A673 (cell line): ENCODE measurements at regions not wholly inside any gene's neighbourhood (a gene's known extent, or its start where the extent isn't known, plus 50 kb on each side); places are given as distances from the start of the nearest gene placed in this dataset.

Experiments used
- BruUV-seq: library from RNA; stranded (reverse); fragments of 400-500 nt; replicated peaks from 2 replicates; lab custom pipeline; 2021; lab: Mats Ljungman, UMichigan
- CTCF ChIA-PET: fragments of 300-600 bp; sonication (Branson Sonifier 250); formaldehyde crosslinking; loops from one replicate; lab custom pipeline; 2022; ENCODE audit warnings: antibody characterized with exemption; lab: Charles Lee
- POLR2A ChIA-PET: fragments of 300-600 bp; sonication (Branson Sonifier 250); formaldehyde crosslinking; loops from one replicate; lab custom pipeline; 2022; ENCODE audit warnings: antibody characterized with exemption; ENCODE audit not compliant: low non-redundant PET; lab: Charles Lee
- DNase-seq: peaks from one replicate; pipeline ENCODE4 v3.0.0-alpha.2; 2015; ENCODE audit warnings: low spot score
- H3K27ac ChIP-seq: fragments of 200-600 bp; sonication (generic); 2 replicates; pipeline ENCODE4 v1.5.1; 2016; ENCODE audit warnings: mixed run types, low read depth, mild to moderate bottlenecking, mixed read lengths, antibody characterized with exemption, low read length; ENCODE audit not compliant: poor library complexity, severe bottlenecking
- H3K27me3 ChIP-seq: fragments of 200-600 bp; sonication (generic); replicated peaks from 2 replicates; pipeline ENCODE4 v1.6.1; 2017; ENCODE audit warnings: mixed run types, low read depth, mild to moderate bottlenecking, mixed read lengths, antibody characterized with exemption, low read length; ENCODE audit not compliant: insufficient read depth, poor library complexity
- H3K36me3 ChIP-seq: fragments of 200-600 bp; sonication (generic); 2 replicates; pipeline ENCODE4 v1.6.1; 2016; ENCODE audit warnings: mixed run types, mild to moderate bottlenecking, mixed read lengths, antibody characterized with exemption, low read length; ENCODE audit not compliant: insufficient read depth, poor library complexity, severe bottlenecking
- H3K4me1 ChIP-seq: fragments of 200-600 bp; sonication (generic); 2 replicates; pipeline ENCODE4 v1.6.1; 2017; ENCODE audit warnings: mixed run types, mild to moderate bottlenecking, mixed read lengths, antibody characterized with exemption, low read length; ENCODE audit not compliant: insufficient read depth, poor library complexity, severe bottlenecking
- H3K4me3 ChIP-seq: fragments of 200-600 bp; sonication (generic); 2 replicates; pipeline ENCODE4 v1.5.1; 2016; ENCODE audit warnings: low read depth, mixed run types, mild to moderate bottlenecking, mixed read lengths, low read length; ENCODE audit not compliant: poor library complexity, severe bottlenecking
- H3K9me3 ChIP-seq: fragments of 200-600 bp; sonication (generic); 2 replicates; pipeline ENCODE4 v1.6.1; 2016; ENCODE audit warnings: mixed run types, low read depth, mild to moderate bottlenecking, mixed read lengths, antibody characterized with exemption, low read length; ENCODE audit not compliant: poor library complexity, severe bottlenecking
- EZH2 ChIP-seq: fragments of 200-600 bp; sonication (generic); IDR thresholded peaks from 2 replicates; pipeline ENCODE4 v1.6.1; 2017; ENCODE audit warnings: borderline replicate concordance, low read depth, mild to moderate bottlenecking, mixed read lengths, antibody characterized with exemption, low read length; ENCODE audit not compliant: poor library complexity, severe bottlenecking
- intact Hi-C: fragments of 100-400 bp; cut with micrococcal nuclease; formaldehyde crosslinking; loops from one replicate; pipeline ENCODE4 v1.10.0; 2022; ENCODE audit not compliant: unreplicated experiment
- TF ChIP-seq, protein P1 (sequence below): fragments of 300-800, 200-600 bp; sonication (generic); conservative IDR thresholded peaks from 2 replicates; pipeline ENCODE4 v1.5.1; 2017; ENCODE audit warnings: low read depth, mild to moderate bottlenecking, antibody characterized with exemption, low read length, moderate library complexity, mixed read lengths

DNA sequence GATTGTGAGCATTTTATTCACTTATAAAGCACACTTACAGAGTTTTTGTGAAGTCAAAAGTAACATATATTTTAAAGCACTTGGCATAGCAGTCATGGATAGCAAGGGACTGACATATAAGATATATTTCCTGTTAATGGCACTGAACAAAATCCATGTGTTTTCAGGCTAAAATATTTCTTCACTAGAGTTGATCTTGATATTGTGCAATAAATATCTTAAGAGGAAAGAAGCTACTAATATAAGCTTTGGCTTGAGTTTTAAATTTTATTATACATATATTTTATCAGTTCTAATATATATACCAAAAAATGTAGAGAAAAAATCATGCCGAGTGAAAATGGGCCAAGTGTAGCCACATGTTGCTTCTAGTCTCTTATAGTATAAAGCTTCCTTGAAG, 189.7 kb upstream of the DPP10 start:
- H3K9me3 ChIP-seq = no peaks in the 10 kb centered on the region
- ChIA-PET CTCF (no interaction called here), POLR2A (no interaction called here)
- no peaks in the 10 kb centered on the region for H3K4me1 ChIP-seq
- no peak for DNase-seq
- H3K36me3 ChIP-seq = no peaks in the 10 kb centered on the region
- no peaks in the 10 kb centered on the region for H3K27me3 ChIP-seq
- BruUV-seq = no TSS peak
- TF ChIP-seq, protein P1, sequence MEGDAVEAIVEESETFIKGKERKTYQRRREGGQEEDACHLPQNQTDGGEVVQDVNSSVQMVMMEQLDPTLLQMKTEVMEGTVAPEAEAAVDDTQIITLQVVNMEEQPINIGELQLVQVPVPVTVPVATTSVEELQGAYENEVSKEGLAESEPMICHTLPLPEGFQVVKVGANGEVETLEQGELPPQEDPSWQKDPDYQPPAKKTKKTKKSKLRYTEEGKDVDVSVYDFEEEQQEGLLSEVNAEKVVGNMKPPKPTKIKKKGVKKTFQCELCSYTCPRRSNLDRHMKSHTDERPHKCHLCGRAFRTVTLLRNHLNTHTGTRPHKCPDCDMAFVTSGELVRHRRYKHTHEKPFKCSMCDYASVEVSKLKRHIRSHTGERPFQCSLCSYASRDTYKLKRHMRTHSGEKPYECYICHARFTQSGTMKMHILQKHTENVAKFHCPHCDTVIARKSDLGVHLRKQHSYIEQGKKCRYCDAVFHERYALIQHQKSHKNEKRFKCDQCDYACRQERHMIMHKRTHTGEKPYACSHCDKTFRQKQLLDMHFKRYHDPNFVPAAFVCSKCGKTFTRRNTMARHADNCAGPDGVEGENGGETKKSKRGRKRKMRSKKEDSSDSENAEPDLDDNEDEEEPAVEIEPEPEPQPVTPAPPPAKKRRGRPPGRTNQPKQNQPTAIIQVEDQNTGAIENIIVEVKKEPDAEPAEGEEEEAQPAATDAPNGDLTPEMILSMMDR = no peak
- no peak for TF ChIP-seq EZH2
- H3K27ac ChIP-seq = no peak overlapping the region
- intact Hi-C loops = no loop called here
- no peak overlapping the region for H3K4me3 ChIP-seq

DNA sequence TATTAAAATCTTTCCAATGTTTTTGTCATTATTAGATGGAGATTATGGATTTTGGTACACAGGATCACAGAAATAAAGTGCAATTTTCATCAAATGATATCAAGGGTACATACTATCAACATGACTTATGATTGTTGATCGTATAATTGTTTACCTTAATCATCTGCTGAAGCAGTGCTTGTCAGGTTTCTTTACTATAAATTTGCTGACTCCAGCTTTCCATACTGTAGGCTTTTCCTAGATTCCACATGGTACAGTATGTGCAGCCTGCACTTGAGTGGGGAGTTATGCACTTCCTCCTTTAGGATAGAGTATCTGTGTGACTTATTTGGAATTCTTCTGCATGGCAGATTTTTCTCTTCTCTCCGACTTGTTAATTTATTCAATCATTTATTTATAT, 187.6 kb upstream of the DPP10 start:
- TF ChIP-seq EZH2 = no peak
- Histone ChIP-seq H3K27ac (no peak overlapping the region), H3K4me1 (no peaks in the 10 kb centered on the region), H3K4me3 (no peak overlapping the region), H3K9me3 (no peaks in the 10 kb centered on the region), H3K27me3 (no peaks in the 10 kb centered on the region), H3K36me3 (no peaks in the 10 kb centered on the region)
- CTCF ChIA-PET = no interaction called here
- intact Hi-C loops = no loop called here
- DNase-seq = no peak
- no TSS peak for BruUV-seq
- POLR2A ChIA-PET = no interaction called here

DNA sequence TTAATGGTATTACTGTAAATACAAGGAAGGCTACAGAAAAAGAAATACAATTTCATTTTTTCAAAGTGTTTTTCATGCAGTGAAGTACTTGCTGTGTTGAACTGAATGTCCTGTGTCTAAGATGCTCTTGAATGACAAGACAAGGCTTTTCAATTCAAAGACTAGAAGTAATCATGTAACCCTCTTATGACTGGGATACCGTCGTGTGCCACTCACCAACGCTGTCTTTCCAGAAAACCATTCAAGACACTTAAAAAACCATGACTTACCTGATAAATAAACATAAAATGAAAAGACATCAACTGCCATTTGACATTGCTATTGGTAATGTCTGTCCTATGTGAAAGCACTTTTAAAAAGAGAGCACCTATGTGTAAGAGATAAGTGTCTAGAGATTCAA, 183.1 kb upstream of the DPP10 start:
- Histone ChIP-seq H3K4me3 (no peak overlapping the region), H3K27me3 (no peaks in the 10 kb centered on the region), H3K4me1 (no peaks in the 10 kb centered on the region), H3K27ac (no peak overlapping the region), H3K36me3 (no peaks in the 10 kb centered on the region), H3K9me3 (no peaks in the 10 kb centered on the region)
- intact Hi-C loops = no loop called here
- POLR2A ChIA-PET = no interaction called here
- DNase-seq = no peak
- CTCF ChIA-PET = no interaction called here
- no peak for TF ChIP-seq EZH2
- TF ChIP-seq, protein P1 = no peak
- no TSS peak for BruUV-seq

DNA sequence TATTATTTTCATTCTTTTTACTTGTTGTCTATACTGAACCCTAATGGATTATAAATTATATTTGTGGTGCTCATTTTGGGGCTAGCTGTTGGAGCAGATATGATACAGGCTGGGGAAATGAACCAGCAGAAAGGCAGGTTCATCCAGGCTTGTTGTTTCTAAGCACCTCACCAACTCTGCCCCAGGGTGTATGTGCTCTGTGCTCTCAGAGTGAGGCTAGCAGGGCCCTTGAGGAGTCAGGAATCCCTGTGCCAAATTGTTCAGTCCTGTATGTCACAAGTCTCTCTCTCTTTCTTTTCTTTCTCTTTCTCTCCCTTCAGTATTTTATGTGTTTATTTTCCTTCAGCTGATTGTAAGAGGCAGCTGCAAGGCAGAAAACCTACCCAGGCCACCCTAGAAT, 181.1 kb upstream of the DPP10 start:
- no peak for DNase-seq
- Histone ChIP-seq H3K27ac (no peak overlapping the region), H3K36me3 (no peaks in the 10 kb centered on the region), H3K27me3 (no peaks in the 10 kb centered on the region), H3K4me3 (no peak overlapping the region), H3K4me1 (no peaks in the 10 kb centered on the region), H3K9me3 (no peaks in the 10 kb centered on the region)
- no TSS peak for BruUV-seq
- intact Hi-C loops = no loop called here
- ChIA-PET CTCF (no interaction called here), POLR2A (no interaction called here)
- TF ChIP-seq, protein P1 = no peak
- TF ChIP-seq EZH2 = no peak
